SU-DHL-6 (cell line): ENCODE measurements at regions not wholly inside any gene's neighbourhood (a gene's known extent, or its start where the extent isn't known, plus 50 kb on each side); places are given as distances from the start of the nearest gene placed in this dataset.

Experiments
- H2AFZ ChIP-seq: fragments of 200-600 bp; sonication (generic); 2 replicates; pipeline ENCODE4 v1.6.1; 2014; ENCODE audit warnings: low read depth, mild to moderate bottlenecking, moderate library complexity, mixed read lengths, antibody characterized with exemption, low read length; ENCODE audit not compliant: severe bottlenecking
- H3F3A ChIP-seq: fragments of 200-600 bp; shearing (Covaris generic); 2 replicates; pipeline ENCODE4 v1.6.0; 2016; ENCODE audit warnings: antibody characterized with exemption, mild to moderate bottlenecking; ENCODE audit not compliant: insufficient read depth
- H3K27ac ChIP-seq: fragments of 200-600 bp; sonication (generic); 2 replicates; pipeline ENCODE4 v1.5.1; 2016; ENCODE audit warnings: low read depth, mild to moderate bottlenecking, low read length, moderate library complexity, mixed read lengths
- H3K27me3 ChIP-seq: fragments of 200-600 bp; sonication (generic), shearing (Covaris generic); 2 replicates; pipeline ENCODE4 v1.6.0; 2014; ENCODE audit warnings: mild to moderate bottlenecking, low read length
- H3K36me3 ChIP-seq: fragments of 200-600 bp; sonication (generic); 2 replicates; pipeline ENCODE4 v1.6.1; 2014; ENCODE audit warnings: mild to moderate bottlenecking, low read length, mixed read lengths
- H3K4me2 ChIP-seq: fragments of 300-600, 200-600 bp; shearing (Covaris generic), sonication (generic); 2 replicates; pipeline ENCODE4 v1.6.0; 2014; ENCODE audit warnings: low read length, low read depth, mild to moderate bottlenecking; ENCODE audit not compliant: poor library complexity, severe bottlenecking
- H3K4me3 ChIP-seq: fragments of 200-600 bp; sonication (generic); 2 replicates; pipeline ENCODE4 v1.5.1; 2014; ENCODE audit warnings: antibody characterized with exemption, low read length, mild to moderate bottlenecking, mixed read lengths; ENCODE audit not compliant: insufficient read depth, poor library complexity, severe bottlenecking
- H3K79me2 ChIP-seq: fragments of 200-600 bp; sonication (generic); 2 replicates; pipeline ENCODE4 v1.6.1; 2014; ENCODE audit warnings: mild to moderate bottlenecking, low read length, moderate library complexity; ENCODE audit not compliant: insufficient read depth
- H3K9ac ChIP-seq: fragments of 200-600 bp; sonication (generic); 2 replicates; pipeline ENCODE4 v1.7.0; 2014; ENCODE audit warnings: mild to moderate bottlenecking, low read length
- H3K9me2 ChIP-seq: fragments of 200-600 bp; sonication (generic); replicated peaks from 2 replicates; pipeline ENCODE4 v1.6.1; 2014; ENCODE audit warnings: low read length; ENCODE audit not compliant: insufficient read depth
- H3K9me3 ChIP-seq: fragments of 200-600 bp; sonication (generic); 2 replicates; pipeline ENCODE4 v1.6.1; 2014; ENCODE audit warnings: low read length, mixed read lengths; ENCODE audit not compliant: insufficient read depth
- H4K20me1 ChIP-seq: fragments of 200-600 bp; sonication (generic); 2 replicates; pipeline ENCODE4 v1.6.1; 2014; ENCODE audit warnings: low read depth, mild to moderate bottlenecking, antibody characterized with exemption, low read length, moderate library complexity, mixed read lengths
- EZH2phosphoT487 ChIP-seq: fragments of 200-600 bp; sonication (generic), shearing (Covaris generic); conservative IDR thresholded peaks from 2 replicates; pipeline ENCODE4 v1.6.1; 2018; ENCODE audit warnings: mild to moderate bottlenecking, antibody characterized with exemption, low read length, moderate library complexity, mixed read lengths
- TF ChIP-seq, protein P1 (sequence below): fragments of 200-600 bp; sonication (generic); IDR thresholded peaks from one replicate; pipeline ENCODE4 v1.5.1; 2017; ENCODE audit warnings: antibody characterized with exemption, mild to moderate bottlenecking, low read length, moderate library complexity; ENCODE audit not compliant: insufficient read depth, poor library complexity, severe bottlenecking

DNA sequence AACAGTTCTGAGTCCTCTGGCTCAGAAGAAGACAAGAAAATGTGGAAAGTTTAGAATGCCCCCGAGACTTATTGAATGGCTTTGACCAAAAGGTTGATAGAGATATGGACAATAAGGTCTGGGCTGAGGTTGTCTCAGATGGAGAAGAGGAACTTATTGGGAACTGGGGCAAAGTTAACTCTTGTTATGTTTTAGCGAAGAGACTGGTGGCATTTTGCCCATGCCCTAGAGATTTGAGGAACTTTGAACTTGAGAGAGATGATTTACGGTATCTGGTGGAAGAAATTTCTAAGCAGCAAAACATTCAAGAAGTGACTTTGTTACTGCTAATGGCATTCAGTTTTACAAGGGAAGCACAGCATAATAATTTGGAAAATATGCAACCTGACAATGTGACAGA, 1549.3 kb upstream of the ADGRL3 start:
- Histone ChIP-seq H2AFZ (no peak overlapping the region), H3F3A (no peaks in the 10 kb centered on the region), H3K27ac (no peak overlapping the region), H3K4me3 (no peak overlapping the region), H3K9me2 (no peaks in the 10 kb centered on the region), H3K4me2 (no peak overlapping the region), H3K79me2 (no peaks in the 10 kb centered on the region), H3K27me3 (no peaks in the 10 kb centered on the region), H3K9me3 (no peaks in the 10 kb centered on the region), H3K36me3 (no peaks in the 10 kb centered on the region), H4K20me1 (no peaks in the 10 kb centered on the region), H3K9ac (no peak overlapping the region)
- TF ChIP-seq EZH2phosphoT487, result no peak
- TF ChIP-seq, protein P1, sequence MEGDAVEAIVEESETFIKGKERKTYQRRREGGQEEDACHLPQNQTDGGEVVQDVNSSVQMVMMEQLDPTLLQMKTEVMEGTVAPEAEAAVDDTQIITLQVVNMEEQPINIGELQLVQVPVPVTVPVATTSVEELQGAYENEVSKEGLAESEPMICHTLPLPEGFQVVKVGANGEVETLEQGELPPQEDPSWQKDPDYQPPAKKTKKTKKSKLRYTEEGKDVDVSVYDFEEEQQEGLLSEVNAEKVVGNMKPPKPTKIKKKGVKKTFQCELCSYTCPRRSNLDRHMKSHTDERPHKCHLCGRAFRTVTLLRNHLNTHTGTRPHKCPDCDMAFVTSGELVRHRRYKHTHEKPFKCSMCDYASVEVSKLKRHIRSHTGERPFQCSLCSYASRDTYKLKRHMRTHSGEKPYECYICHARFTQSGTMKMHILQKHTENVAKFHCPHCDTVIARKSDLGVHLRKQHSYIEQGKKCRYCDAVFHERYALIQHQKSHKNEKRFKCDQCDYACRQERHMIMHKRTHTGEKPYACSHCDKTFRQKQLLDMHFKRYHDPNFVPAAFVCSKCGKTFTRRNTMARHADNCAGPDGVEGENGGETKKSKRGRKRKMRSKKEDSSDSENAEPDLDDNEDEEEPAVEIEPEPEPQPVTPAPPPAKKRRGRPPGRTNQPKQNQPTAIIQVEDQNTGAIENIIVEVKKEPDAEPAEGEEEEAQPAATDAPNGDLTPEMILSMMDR, result no peak

DNA sequence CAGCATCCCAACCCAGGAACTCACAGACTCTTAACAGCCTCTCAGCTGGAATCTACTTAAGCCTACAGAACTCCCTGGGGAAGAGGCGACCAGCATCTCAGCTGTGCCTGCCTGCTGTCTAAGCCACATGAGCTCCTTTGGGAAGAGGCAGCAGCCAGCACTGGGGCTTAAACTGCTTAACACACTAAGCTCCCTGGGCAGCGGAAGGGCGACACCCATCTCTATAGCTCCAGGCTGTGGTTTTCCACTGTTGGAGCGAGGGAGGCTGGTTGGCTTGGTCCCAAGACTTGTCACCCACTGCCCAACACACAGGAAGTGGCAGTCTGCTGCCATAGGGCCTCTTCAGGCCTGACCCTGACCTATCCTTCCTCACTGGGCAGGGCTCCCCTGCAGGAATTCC, 1544.1 kb upstream of the ADGRL3 start:
- Histone ChIP-seq H3K9ac (no peak overlapping the region), H2AFZ (no peak overlapping the region), H3K79me2 (no peaks in the 10 kb centered on the region), H3K4me3 (no peak overlapping the region), H3K9me2 (no peaks in the 10 kb centered on the region), H3K4me2 (no peak overlapping the region), H3K27ac (no peak overlapping the region), H3F3A (no peaks in the 10 kb centered on the region), H4K20me1 (no peaks in the 10 kb centered on the region), H3K36me3 (no peaks in the 10 kb centered on the region), H3K27me3 (no peaks in the 10 kb centered on the region), H3K9me3 (no peaks in the 10 kb centered on the region)
- TF ChIP-seq, protein P1, result no peak
- TF ChIP-seq EZH2phosphoT487, result no peak

DNA sequence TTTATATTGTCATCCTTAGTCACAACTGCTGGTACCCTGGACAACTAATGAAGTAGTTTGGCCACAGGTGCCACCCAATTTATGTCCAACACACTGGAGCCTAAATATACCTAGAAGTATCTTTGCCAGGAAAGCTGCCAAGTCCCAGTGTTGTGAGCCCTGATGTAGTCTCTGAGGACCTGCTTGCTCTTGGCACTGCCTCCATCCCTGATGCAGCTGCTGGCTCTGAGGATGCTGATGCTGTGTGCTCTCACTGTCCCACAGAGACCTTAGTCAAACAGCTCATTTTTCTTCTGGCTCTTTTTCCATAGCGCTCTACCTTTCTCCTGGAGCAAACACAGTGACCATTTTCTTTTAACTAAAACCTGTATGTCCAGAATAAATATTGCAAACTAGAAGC, 1535.4 kb upstream of the ADGRL3 start:
- Histone ChIP-seq H3K4me3 (no peak overlapping the region), H3K27me3 (no peaks in the 10 kb centered on the region), H3K79me2 (no peaks in the 10 kb centered on the region), H4K20me1 (no peaks in the 10 kb centered on the region), H3K9me3 (no peaks in the 10 kb centered on the region), H3K9me2 (no peaks in the 10 kb centered on the region), H3K27ac (no peak overlapping the region), H3K4me2 (no peak overlapping the region), H3K36me3 (no peaks in the 10 kb centered on the region), H2AFZ (no peak overlapping the region), H3F3A (no peaks in the 10 kb centered on the region), H3K9ac (no peak overlapping the region)
- TF ChIP-seq, protein P1, result no peak
- TF ChIP-seq EZH2phosphoT487, result no peak
